OCI-M1 (cell line): ENCODE measurements at regions not wholly inside any gene's neighbourhood (a gene's known extent, or its start where the extent isn't known, plus 50 kb on each side); places are given as distances from the start of the nearest gene placed in this dataset.
A peak's percentile ranks its signal among the peaks of the same experiment; 100 is the strongest.
"Not testable (repeated sequence)": the region's sequence is repeated elsewhere in the genome, so short reads cannot be mapped to it uniquely, and the experiment has no call there.

Experiments used
- DNase-seq: peaks from one replicate; lab custom pipeline; 2025; lab: John Stamatoyannopoulos, UW

DNA sequence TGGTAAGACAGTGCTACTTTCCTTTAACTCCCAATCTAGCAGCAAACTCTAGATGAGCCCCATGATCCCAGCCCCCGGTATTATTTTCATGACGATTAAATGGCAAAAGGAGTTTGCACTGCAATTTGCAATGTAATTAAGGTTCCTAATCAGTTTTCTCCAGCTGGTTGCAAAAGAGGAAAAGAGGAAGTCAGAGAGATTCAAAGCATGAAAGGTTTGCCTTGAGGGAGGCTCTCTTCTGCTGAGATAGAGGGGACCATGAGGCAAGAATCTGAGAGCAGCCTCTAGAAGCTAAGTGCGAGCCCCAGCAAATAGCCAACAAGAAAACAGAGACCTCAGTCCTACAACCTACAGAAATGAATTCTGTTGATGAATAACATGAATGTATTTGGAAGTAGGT is 527.1 kb downstream of the UQCRFS1 start:
- peak; percentile 82 for DNase-seq

DNA sequence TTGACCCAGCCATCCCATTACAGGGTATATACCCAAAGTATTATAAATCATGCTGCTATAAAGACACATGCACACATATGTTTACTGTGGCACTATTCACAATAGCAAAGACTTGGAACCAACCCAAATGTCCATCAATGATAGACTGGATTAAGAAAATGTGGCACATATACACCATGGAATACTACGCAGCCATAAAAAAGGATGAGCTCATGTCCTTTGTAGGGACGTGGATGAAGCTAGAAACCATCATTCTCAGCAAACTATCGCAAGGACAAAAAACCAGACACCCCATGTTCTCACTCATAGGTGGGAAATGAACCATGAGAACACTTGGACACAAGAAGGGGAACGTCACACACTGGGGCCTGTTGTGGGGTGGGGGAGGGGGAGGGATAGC is 527.9 kb downstream of the UQCRFS1 start:
- DNase-seq: not testable (repeated sequence)

DNA sequence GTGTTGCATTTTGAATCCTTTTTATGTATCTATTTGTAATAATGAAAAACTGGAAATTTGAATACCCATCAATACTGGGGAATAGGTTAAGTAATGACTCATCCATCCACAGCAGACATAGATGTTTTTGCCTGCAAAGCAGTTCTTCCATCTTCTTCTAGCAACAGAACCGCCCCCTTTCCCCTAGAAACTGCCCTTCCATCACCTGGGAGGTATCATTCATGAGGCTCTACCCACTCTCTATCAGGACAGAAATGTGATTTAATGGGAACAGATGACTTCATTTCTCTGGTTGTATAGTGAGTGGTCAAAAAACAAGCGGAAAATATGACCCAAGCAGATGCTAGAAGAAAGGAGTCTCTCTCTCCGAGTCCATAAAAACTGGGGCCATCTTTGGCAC is 532.8 kb downstream of the UQCRFS1 start:
- DNase-seq: no peak

DNA sequence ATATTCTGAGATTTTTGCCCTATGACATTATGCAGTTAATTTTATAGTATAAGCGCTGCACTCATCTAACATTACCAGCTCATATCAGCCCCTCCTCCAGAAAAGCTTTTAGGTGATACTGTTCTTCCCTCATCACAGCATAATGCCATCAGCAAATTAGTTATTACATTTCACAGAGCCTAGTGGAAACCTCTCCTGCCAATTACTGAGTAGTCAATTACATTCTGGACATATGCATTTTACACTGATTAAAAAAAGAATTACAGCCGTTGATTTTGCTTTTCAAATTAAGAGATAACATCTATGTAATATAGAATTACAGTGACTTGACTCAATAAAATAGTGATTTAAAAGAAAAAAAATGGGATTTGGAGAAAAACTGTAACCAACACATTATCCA is 542.1 kb downstream of the UQCRFS1 start:
- no peak for DNase-seq

DNA sequence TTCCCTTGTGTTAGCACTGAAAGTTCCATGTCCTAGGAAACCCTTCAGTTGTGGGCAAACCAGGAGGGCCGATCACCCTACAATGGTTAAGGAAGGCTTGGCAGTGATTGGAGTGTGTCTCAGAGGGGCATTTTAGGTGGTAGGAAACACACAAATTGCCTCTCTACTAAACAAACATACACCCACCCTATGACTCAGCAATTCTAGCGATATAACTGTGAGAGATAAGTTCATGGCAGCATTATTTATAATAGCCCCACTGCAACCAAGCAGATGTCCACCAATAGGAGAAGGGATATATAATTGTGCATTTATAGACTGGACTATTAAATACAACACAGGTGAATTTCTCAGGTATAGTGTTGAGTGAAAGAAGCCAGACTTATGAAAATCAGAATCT is 543.1 kb downstream of the UQCRFS1 start:
- DNase-seq: no peak

DNA sequence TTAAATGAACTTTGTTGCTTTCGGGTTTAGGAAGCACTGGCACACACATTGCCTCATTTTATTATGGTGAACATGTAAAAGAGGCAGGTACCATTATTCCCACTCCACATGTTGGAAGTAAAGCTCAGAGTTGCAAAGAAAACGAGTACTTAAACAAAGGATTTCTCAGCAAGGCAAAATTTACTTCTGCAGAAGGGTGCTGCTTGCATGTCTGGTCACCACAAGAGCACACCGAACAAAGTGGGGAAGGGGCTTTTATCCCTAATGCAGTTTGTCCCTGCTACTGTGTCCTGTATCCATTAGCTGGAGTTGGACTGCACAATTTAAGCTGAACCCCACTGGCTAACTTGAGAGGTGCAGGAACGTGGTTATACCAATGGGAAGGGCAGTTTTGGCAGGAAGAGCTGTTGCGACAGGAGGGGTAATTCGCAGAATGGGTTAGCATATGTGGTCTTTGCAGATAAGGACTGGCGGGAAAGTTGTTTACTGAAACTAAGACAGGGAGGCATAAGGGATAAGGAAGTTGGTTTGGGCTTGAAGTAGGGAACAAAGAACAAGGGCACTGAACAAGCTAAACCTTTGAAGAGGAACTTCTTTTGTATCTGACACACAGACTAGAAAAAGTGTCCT is 545.5 kb downstream of the UQCRFS1 start:
- peak; percentile 53 for DNase-seq

DNA sequence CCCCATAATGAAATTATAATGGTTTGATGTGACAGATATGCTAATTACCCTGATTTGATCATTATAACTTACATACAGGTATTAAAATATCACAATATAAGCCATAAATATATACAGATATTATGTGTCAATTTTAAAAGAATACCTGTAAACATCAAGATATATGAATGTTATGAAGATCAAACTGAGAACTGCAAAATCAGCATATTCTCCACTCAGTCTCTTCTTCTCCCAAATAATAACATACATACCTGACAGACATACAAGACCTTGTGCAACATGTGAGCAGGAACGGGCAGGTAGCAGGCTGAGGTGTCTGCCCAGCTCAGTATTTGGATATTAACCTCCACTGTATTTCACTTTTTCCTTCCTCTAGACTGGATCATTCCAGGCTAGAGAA is 547.2 kb downstream of the UQCRFS1 start:
- no peak for DNase-seq

DNA sequence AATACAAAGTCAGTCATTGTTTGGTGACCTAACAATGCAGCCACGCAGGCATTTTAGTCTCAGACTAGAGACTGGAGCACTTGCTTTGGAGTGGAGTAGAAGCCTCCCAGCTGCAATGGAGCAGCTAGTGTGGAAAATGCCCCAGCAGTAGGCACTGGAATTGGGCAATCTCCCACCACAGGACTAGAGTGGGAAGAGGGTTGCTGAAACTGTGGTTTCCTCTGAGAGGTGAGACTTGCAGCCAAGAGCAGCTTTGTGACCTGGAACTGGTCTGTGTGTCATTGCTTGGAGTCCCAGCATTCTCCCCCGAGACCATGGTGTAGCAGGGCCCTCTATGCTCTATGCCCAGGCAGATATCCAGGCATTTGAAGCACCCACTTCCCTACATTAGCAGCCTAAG is 556.3 kb downstream of the UQCRFS1 start:
- peak; percentile 8 for DNase-seq

DNA sequence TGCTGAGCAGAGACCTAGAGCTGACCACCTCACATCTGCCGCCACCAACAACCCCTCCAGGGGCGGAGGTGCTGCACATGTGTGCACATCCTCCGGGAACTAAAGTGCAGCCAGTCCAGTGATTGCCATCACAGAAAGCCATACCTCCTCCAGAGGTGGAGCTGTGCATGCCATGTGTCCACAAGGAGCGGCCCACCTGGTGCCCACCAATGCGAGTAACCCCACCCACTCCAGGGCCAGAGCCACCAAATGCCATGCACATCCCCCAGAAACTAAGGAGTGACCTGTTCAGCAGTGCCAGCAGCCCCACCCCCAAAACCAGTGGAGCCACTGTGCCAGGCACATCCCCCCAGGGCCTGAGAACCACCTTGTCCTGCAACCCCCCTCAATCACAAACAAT is 557.9 kb downstream of the UQCRFS1 start:
- no peak for DNase-seq

DNA sequence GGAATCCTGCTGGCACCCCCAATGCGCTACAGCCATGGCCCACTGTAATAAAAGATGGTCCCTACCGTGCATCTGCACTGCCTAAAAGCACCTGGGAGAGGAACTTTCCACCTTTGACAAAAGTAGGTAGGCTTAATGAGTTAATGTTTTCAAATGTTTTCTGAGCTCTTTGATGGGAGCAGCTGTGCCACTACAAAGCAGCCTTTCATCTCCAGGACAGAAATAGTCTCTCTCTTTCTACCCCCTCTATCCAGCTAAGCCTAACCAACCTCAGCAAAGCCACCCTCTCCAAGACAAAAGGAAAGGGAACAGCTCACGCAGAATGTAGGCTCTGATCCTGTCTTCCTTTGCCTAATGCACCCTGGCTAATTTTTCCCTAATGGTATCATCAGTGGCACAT is 560.2 kb downstream of the UQCRFS1 start:
- DNase-seq: no peak

DNA sequence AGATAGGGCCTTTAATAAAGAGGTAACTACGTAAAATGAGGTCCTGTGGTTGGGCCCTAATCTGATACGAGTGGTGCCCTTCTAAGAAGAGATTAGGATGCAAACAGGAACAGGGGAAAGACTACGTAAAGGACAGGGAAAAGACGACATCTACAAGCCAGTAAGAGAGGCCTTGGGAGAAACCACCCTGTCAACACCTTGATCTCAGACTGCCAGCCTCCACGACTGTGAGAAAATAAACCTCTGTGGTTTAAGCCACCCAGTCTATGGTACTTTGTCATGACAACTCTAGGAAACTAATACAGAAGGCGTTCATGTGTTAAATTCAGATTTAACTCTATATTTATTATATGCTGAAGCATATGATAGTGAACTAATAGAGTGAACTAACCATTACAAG is 566.3 kb downstream of the UQCRFS1 start:
- no peak for DNase-seq

DNA sequence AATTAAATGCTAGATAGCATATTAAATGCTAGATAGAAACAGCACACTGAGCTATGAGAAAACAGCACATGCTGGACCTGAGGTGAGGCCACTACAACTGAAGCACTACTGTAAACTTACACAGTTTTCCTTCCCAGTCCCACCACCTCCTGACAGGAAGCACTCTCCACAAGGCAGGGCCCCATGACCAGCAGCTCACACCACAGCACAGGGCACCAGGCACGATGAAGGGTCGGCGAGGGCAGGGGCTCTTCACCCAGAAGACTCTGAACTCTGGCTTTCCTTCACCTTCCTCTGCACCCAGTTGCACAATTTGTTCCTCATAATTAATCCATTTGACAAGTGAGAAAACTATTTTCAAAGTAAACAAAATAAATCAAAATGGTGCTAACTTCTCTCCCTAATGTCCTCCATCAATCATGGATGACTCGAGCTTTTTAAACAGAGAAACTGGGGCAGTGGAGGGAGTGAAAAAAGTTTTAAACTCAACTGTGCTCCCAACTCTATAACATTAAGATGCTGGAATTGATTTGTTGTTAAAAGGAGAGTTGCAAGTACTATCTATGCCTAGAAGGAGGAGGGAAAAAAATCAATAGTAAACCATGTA is 568.7 kb downstream of the UQCRFS1 start:
- no peak for DNase-seq

DNA sequence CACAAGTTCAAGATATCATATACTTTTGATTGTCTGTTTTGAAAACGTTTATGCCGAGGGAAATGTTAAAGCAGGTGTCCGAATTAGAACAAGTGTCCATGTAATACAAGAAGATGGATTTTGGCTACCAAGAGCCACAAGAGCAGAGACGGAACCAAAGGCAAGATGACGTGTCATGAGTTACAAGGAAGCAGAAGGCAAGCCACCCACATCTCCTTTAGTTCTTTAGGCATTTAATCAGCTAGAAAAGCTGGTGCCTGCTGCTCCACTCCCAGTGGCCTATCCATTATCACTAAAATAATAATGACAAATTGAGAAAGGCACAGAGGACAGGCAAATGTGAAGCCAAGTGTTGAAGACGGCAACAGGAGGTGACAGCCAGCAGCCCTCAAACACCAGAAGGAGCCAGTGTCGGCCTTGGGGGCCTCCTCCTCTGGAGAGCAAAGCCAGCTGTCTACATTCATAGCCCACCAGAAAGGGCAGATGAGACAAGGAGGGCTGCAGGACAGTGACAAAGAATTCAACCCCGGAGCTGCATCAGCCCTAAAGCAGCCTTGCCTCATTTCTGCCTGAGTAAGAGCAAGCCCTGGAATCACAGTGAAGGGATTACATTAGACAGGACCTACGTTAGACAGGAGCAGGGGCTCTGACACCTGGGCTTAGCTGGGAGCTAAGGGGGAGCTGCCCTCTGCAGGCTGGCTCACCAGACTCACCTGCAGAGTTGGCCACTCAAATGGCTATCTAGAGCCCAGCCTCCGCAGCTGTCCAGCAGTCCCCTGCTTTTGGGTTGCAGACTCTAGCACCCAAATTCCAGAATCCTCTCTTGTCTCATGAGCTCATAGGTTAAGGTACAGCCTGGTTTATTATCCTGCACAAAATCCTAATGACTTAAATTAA is 569.9 kb downstream of the UQCRFS1 start:
- DNase-seq: no peak

DNA sequence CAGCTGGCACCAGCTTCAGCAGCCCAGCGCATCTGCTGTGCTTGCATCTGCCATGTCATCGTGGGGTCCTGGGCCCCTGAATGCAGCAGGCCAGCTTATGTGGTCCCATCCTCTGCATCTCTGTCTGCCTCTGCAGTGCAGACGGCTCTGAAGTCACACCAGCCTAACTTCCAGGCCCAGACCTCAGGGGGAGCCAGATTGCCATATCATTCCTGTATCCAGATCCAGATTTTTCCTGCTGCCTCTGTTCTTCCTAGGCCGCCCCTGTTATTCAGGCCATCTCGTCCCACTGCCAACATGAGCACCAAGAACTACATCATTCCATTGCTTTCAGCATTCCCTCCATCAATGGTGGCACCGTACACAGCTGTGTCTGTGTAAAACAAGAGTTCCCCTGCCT is 571.6 kb downstream of the UQCRFS1 start:
- DNase-seq: no peak

DNA sequence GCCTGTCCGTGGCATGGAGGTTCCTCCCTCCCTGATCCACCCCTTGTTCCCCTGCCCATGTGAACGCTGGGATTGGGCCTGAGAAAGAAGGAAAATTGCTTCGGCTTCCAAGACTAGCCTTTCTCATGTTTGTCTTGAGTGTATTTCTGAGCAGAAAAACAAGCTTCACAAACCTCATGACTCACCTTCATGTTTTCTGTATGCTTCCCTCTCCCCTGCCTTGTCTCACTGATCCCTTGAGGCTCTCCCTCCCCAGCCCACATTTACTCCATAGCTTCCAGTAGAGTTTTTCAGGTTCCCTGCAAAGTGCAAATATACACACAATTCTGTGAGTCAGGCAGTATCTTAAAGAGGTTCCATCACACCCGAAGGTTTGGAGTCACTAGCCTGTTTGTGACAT is 572.4 kb downstream of the UQCRFS1 start:
- DNase-seq: no peak

DNA sequence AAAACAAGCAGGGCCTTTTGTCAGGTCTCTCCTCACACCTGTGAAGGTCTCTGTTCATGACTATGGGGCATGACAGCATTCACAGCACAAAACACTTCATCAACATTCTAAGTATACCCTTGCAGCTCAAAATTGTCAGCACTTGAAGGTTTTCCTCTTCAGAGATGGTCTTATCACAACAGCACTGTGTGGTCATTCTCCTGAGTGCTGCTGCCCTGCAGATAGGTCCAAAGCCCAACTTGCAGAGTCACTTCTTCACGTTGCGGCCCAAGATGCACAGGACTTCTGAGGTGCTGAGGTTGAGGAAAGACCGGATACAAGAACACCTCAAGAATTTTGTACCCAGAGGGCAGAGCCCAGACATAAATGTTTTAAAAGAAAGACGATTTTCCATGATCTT is 574.5 kb downstream of the UQCRFS1 start:
- DNase-seq: no peak

DNA sequence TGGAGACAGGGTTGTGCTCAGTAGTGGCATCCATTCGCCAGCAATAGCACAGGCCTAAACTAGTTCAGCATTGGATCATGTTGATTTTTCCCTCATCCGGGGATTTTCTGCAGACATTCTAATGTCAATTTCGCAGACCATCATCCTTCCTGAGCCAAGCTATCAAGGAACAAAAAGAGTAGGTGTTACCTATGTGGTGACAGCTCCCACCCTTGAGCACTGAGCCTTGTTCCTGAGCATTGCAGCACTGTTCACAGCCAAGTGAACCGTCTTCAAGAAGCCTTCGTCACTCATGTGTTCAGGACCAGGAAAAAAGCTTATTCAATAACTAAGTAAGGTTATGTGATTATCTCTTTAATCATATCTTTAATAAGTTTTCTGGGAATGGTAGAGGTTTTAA is 576.2 kb downstream of the UQCRFS1 start:
- no peak for DNase-seq

DNA sequence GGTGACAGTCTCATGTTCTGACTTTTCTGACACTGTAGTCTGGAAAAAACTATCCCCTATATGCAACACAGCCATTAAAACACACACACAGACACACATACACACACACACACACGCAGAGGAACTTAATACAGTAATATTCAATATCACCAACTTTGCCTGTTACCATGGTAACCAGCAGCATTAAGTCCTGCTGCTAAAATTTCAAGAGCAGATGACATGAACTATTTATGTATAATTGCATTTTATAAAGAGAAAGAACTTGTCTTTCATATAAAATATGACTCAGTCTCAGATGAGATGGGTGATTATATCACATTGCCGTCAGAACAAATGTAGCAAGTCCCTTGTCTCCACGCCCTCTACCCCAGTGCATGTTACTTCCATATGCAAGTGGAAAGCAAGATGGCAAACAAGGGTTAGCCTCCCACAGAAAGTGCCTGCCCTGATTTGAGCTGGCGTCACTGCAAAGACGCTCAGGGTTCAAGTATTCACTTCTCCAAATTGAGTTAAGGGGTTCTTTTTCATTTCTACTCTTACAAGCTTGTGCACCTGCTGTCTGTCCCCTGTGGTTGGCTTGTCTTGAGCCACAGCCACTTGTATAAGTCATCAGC is 576.8 kb downstream of the UQCRFS1 start:
- DNase-seq: no peak

DNA sequence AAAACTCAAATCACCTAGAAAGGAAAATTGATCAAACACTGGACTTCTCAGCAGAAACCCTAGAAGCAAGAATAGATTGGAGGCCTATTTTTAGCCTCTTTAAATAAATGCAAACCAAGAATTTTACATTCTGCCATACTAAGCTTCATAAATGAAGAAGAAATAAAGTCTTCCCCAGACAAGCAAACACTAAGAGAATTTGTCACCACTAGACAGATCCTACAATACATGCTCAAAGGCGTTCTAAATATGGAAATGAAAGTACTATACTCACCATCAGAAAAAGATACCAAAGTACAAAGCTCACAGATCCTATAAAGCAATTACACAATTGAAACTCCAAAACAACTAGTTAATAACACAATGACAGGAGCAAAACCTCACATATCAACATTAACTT is 578.1 kb downstream of the UQCRFS1 start:
- no peak for DNase-seq

DNA sequence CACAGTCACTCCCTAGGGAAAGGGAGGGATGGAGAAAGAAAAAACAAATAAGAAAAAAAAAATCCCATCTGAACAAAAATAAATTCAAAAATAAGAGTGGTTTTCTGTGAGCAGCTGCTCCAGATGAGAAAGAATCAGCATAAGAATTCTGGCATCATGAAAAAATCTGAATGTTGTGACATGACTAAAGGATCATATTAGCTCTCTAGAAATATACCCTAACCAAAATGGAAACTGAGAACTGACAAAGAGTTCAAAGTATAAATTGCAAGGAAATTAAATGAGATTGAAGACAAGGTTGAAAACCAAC is 579.0 kb downstream of the UQCRFS1 start:
- no peak for DNase-seq

DNA sequence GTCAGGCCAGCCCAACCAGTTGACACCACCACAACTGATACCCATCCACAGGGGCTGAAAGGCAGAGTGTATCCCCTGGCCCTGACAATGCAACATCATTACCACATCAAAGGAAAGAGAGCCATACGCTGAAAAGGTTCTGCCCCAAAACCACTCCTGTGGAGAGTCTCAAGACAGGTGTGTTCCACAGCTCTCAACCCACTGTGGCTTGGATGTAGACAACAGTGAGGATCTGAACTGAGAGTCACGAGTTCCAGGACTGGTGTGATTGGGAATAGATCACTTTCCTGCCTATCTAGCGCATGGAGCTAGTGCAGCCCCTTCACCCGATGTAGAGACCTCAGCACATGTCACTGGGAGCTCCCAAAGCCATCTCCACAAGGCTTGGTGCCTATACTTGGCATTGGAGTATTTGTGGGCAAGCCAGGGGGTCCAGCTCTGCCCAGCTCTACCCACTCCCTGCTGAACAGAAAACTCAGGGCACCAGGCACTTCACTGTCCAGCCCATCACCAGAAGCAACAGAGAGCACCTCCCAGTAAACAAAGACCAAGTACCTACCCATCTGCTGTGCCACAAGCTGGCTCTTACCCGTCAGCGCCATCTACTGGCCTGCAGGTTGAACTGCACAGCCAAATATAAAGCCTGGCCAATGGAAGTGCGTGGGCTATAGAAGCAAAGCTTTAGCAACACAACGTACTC is 579.5 kb downstream of the UQCRFS1 start:
- peak; percentile 92 for DNase-seq

DNA sequence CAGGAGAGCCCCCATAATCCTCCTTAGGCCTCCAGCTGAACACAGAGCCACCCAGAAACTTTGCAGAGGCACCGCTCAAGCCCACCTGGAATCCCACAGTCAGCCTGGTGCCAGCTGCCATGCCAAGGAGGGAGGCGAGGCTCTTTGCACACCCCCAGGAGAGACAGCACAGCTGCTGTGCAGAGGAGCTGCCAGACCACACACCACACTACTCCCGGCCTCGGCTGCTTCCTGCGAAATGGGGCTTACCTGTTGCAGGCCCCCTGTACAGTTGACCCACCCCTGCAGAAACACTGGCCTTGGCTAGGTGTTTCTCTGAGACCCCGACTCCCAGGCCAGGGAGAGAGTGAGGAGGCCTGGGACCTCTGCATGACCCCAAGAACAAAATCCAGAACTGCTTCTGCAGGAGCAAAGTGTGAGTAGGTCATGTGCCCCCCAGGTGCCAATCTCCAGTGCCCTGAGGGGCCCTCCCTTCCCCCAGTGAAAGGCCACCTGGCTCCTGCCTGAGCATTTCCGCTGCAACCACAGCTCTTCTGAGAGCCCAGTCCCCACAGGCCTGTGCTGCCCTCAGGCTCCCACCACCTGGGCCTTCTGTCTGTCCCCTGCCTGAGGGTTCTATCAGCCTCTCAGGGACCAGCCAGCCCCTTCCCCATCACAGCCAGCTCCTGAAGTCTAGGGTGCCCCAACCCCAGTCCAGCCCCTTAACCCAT is 580.4 kb downstream of the UQCRFS1 start:
- DNase-seq: no peak
